WTC11 (cell line): ENCODE measurements at regions not wholly inside any gene's neighbourhood (a gene's known extent, or its start where the extent isn't known, plus 50 kb on each side); places are given as distances from the start of the nearest gene placed in this dataset.

Source experiments
- CTCF ChIP-seq: fragments of 200-600 bp; IDR thresholded peaks from 2 replicates; pipeline ENCODE4 v1.8.0; 2022; ENCODE audit warnings: antibody characterized with exemption
- ETV6 ChIP-seq: sonication (generic); formaldehyde crosslinking; IDR thresholded peaks from 2 replicates; pipeline ENCODE4 v1.8.1; 2022; ENCODE audit warnings: mild to moderate bottlenecking, missing genetic modification reagents
- FOXP1 ChIP-seq: sonication (generic); formaldehyde crosslinking; IDR thresholded peaks from 2 replicates; pipeline ENCODE4 v1.8.0; 2022; ENCODE audit warnings: missing genetic modification reagents, mild to moderate bottlenecking, moderate library complexity, borderline replicate concordance
- TEAD4 ChIP-seq: sonication (generic); formaldehyde crosslinking; IDR thresholded peaks from 2 replicates; pipeline ENCODE4 v1.8.0; 2022; ENCODE audit warnings: mild to moderate bottlenecking, missing genetic modification reagents

- TF ChIP-seq CTCF = no peak
- no peak for TF ChIP-seq TEAD4 (CRISPR knock-in tag)
- no peak for TF ChIP-seq ETV6 (CRISPR knock-in tag)
- no peak for TF ChIP-seq FOXP1 (CRISPR knock-in tag)
These were observed 1034.1 kb upstream of the PRMT6 start for GRCh38 chr1:106022312-106022902.
